Ovary (tissue), 3 donors: ENCODE measurements at regions not wholly inside any gene's neighbourhood (a gene's known extent, or its start where the extent isn't known, plus 50 kb on each side); places are given as distances from the start of the nearest gene placed in this dataset.

ENCODE experiments used
- EP300 ChIP-seq: sonication (generic); formaldehyde crosslinking; IDR thresholded peaks from one replicate; pipeline ENCODE4 v1.6.1; 2017; ENCODE audit warnings: antibody characterized with exemption
- POLR2A ChIP-seq: fragments of 450-650 bp; IDR thresholded peaks from one replicate; pipeline ENCODE4 v1.6.1; 2017; ENCODE audit warnings: antibody characterized with exemption, mild to moderate bottlenecking, moderate library complexity
- TF ChIP-seq, protein P1 (sequence below), 3 donors: fragments of 450-650 bp in 2 of 3; fragments of 200-600 bp in 1 of 3; IDR thresholded peaks; one replicate each; pipeline versions ENCODE4 v1.5.1 to v1.8.0; 2016 to 2022; ENCODE audit warnings: antibody characterized with exemption in 3 of 3, mild to moderate bottlenecking in 1 of 3
- donor health status: DM: no; HTN: no; CAD: no.

- TF ChIP-seq, protein P1, sequence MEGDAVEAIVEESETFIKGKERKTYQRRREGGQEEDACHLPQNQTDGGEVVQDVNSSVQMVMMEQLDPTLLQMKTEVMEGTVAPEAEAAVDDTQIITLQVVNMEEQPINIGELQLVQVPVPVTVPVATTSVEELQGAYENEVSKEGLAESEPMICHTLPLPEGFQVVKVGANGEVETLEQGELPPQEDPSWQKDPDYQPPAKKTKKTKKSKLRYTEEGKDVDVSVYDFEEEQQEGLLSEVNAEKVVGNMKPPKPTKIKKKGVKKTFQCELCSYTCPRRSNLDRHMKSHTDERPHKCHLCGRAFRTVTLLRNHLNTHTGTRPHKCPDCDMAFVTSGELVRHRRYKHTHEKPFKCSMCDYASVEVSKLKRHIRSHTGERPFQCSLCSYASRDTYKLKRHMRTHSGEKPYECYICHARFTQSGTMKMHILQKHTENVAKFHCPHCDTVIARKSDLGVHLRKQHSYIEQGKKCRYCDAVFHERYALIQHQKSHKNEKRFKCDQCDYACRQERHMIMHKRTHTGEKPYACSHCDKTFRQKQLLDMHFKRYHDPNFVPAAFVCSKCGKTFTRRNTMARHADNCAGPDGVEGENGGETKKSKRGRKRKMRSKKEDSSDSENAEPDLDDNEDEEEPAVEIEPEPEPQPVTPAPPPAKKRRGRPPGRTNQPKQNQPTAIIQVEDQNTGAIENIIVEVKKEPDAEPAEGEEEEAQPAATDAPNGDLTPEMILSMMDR (IDR thresholded peaks at IDR 0.05): no peak
- TF ChIP-seq EP300 (no peak), POLR2A (no peak)
These were observed 251.8 kb downstream of the HAPSTR1 start for GRCh38 chr16:9343276-9343675.
